ENCODE measurements at regions not wholly inside any gene's neighbourhood (a gene's known extent, or its start where the extent isn't known, plus 50 kb on each side); places are given as distances from the start of the nearest gene placed in this dataset.
A peak's percentile ranks its signal among the peaks of the same experiment; 100 is the strongest.

- Histone ChIP-seq H3K36me3 (ENCODE audit: insufficient read depth) (no peaks in the 10 kb centered on the region), H3K4me3 (no peak overlapping the region), H3K79me2 (replicated peaks; ENCODE audit: insufficient read depth) (no peaks in the 10 kb centered on the region), H3K27me3 (ENCODE audit: insufficient read depth) (no peaks in the 10 kb centered on the region), H3K4me1 (ENCODE audit: insufficient read depth) (peaks cover 38% of the 10 kb centered on the region), H3K9me2 (ENCODE audit: insufficient read depth) (peaks cover 10% of the 10 kb centered on the region; the same call in 1 of the 2 replicates), H3F3A (replicated peaks; ENCODE audit: low read depth) (peaks cover 12% of the 10 kb centered on the region; the same call in 1 of the 2 replicates), H4K20me1 (replicated peaks; ENCODE audit: insufficient read depth) (no peaks in the 10 kb centered on the region), H2AFZ (peak overlapping the region; percentile 47), H3K4me2 (no peak overlapping the region), H3K27ac (ENCODE audit: low read depth) (no peak overlapping the region)
- Mint-ChIP-seq H3K27ac (no peak overlapping the region), H3K27me3 (ENCODE audit: insufficient read depth, low read depth, poor library complexity) (peaks cover 22% of the 10 kb centered on the region), H3K36me3 (ENCODE audit: low read depth) (no peaks in the 10 kb centered on the region), H3K4me3 (no peak overlapping the region), H3K4me1 (peaks cover 47% of the 10 kb centered on the region), H3K9me3 (no peaks in the 10 kb centered on the region)
- TF ChIP-seq NANOG (IDR thresholded peaks at IDR 0.05; ENCODE audit: borderline replicate concordance) (no peak), CTCF (conservative IDR thresholded peaks at IDR 0.05; ENCODE audit: low read depth in 2 of 2) (no peak), JUNB (IDR thresholded peaks at IDR 0.05; ENCODE audit: unreplicated experiment) (no peak), ZNF331 (CRISPR knock-in tag; IDR thresholded peaks at IDR 0.05; ENCODE audit: low read depth) (no peak), EZH2phosphoT487 (IDR thresholded peaks at IDR 0.05; ENCODE audit: unreplicated experiment) (no peak), REST (IDR thresholded peaks at IDR 0.05; ENCODE audit: unreplicated experiment) (no peak), STAT1 (IDR thresholded peaks at IDR 0.05; ENCODE audit: unreplicated experiment) (no peak), EZH2 (IDR thresholded peaks at IDR 0.05; ENCODE audit: low read depth, unreplicated experiment) (no peak), ETS1 (IDR thresholded peaks at IDR 0.05) (no peak)
- ATAC-seq, result no peak
- DNase-seq (ENCODE audit: low spot score), result no peak
Observed at GRCh38 chr16:79297296-79297695, 303.2 kb downstream of the MAF start.

- H3K27me3 ChIP-seq (ENCODE audit: insufficient read depth), result no peaks in the 10 kb centered on the region
- ATAC-seq, result no peak
- Mint-ChIP-seq H3K9me3 (no peaks in the 10 kb centered on the region), H3K4me1 (peaks cover 47% of the 10 kb centered on the region), H3K27ac (no peak overlapping the region), H3K36me3 (ENCODE audit: low read depth) (no peaks in the 10 kb centered on the region), H3K4me3 (no peak overlapping the region), H3K27me3 (ENCODE audit: insufficient read depth, low read depth, poor library complexity) (peaks cover 22% of the 10 kb centered on the region)
- H2AFZ ChIP-seq, result peak overlapping the region; percentile 47; the same call in 1 of the 2 replicates
- H3K4me3 ChIP-seq, result no peak overlapping the region
- H3K27ac ChIP-seq (ENCODE audit: low read depth), result no peak overlapping the region
- H3K4me1 ChIP-seq (ENCODE audit: insufficient read depth), result peaks cover 37% of the 10 kb centered on the region
- no peaks in the 10 kb centered on the region for H3K79me2 ChIP-seq (replicated peaks; ENCODE audit: insufficient read depth)
- H3K36me3 ChIP-seq (ENCODE audit: insufficient read depth), result no peaks in the 10 kb centered on the region
- no peak for DNase-seq (ENCODE audit: low spot score)
- no peaks in the 10 kb centered on the region for H4K20me1 ChIP-seq (replicated peaks; ENCODE audit: insufficient read depth)
- peaks cover 10% of the 10 kb centered on the region; the same call in 1 of the 2 replicates for H3K9me2 ChIP-seq (ENCODE audit: insufficient read depth)
- H3K4me2 ChIP-seq, result no peak overlapping the region
- peaks cover 12% of the 10 kb centered on the region; the same call in 1 of the 2 replicates for H3F3A ChIP-seq (replicated peaks; ENCODE audit: low read depth)
- TF ChIP-seq JUNB (IDR thresholded peaks at IDR 0.05; ENCODE audit: unreplicated experiment) (no peak), NANOG (IDR thresholded peaks at IDR 0.05; ENCODE audit: borderline replicate concordance) (no peak), REST (IDR thresholded peaks at IDR 0.05; ENCODE audit: unreplicated experiment) (no peak), CREB1 (CRISPR knock-in tag; IDR thresholded peaks at IDR 0.05; ENCODE audit: low read depth) (no peak), ZNF331 (CRISPR knock-in tag; IDR thresholded peaks at IDR 0.05; ENCODE audit: low read depth) (no peak), CTCF (conservative IDR thresholded peaks at IDR 0.05; ENCODE audit: low read depth in 2 of 2) (no peak), EZH2 (IDR thresholded peaks at IDR 0.05; ENCODE audit: low read depth, unreplicated experiment) (no peak), EZH2phosphoT487 (IDR thresholded peaks at IDR 0.05; ENCODE audit: unreplicated experiment) (no peak), ZNF114 (CRISPR knock-in tag; IDR thresholded peaks at IDR 0.05) (no peak)
Observed at GRCh38 chr16:79296491-79296890, 304.0 kb downstream of the MAF start.
